B cell (primary cell): ENCODE measurements at regions not wholly inside any gene's neighbourhood (a gene's known extent, or its start where the extent isn't known, plus 50 kb on each side); places are given as distances from the start of the nearest gene placed in this dataset.

Experiments
- ATAC-seq: fragments of 200-7000 bp; cut with Tn5 transposase; one replicate; pipeline ENCODE4 v1.10.0; 2021; ENCODE audit warnings: low read depth, mild to moderate bottlenecking, moderate number of reproducible peaks, moderate library complexity
- CTCF ChIA-PET: fragments of 350-600 bp; sonication (Branson Sonifier 250); formaldehyde crosslinking; loops from one replicate; lab custom pipeline; 2021; ENCODE audit warnings: antibody characterized with exemption, inconsistent platforms; lab: Charles Lee
- POLR2A ChIA-PET: fragments of 350-600 bp; sonication (Branson Sonifier 250); formaldehyde crosslinking; loops from one replicate; lab custom pipeline; 2021; ENCODE audit warnings: antibody characterized with exemption; lab: Charles Lee
- DNase-seq: peaks from one replicate; pipeline ENCODE4 v3.0.0; 2013
- H2AFZ ChIP-seq: 2 replicates; pipeline ENCODE4 v1.6.1; 2012; ENCODE audit warnings: mild to moderate bottlenecking, low read depth, low read length; ENCODE audit not compliant: insufficient read depth, poor library complexity, severe bottlenecking
- H3K27ac ChIP-seq, 2 donors: 1 replicate in 1 of 2; 2 replicates in 1 of 2; pipeline ENCODE4 v1.5.1; 2012 to 2013; ENCODE audit warnings: low read length in 2 of 2, mild to moderate bottlenecking in 2 of 2, moderate library complexity in 1 of 2
- H3K27me3 ChIP-seq, 4 experiments: fragments of 200-600 bp in 1 of 4; sonication (generic) in 1 of 4; replicated peaks in 1 of 4; 1 replicate in 2 of 4; 2 replicates in 2 of 4; pipeline versions ENCODE4 v1.6.1 to v1.7.0; 2013 to 2016; ENCODE audit warnings: low read length in 3 of 4, mild to moderate bottlenecking in 2 of 4, mixed read lengths in 1 of 4, moderate library complexity in 1 of 4; ENCODE audit not compliant: insufficient read depth in 4 of 4, control insufficient read depth in 3 of 4; ENCODE audit errors: control extremely low read depth in 1 of 4
- H3K36me3 ChIP-seq, 2 experiments: replicated peaks in 1 of 2; 1 replicate in 1 of 2; 2 replicates in 1 of 2; pipeline versions ENCODE4 v1.6.1 to v1.7.1; 2013; ENCODE audit warnings: low read length in 1 of 2; ENCODE audit not compliant: insufficient read depth in 2 of 2, control insufficient read depth in 1 of 2; ENCODE audit errors: control extremely low read depth in 1 of 2, extremely low read depth in 1 of 2
- H3K4me1 ChIP-seq, 2 donors: fragments of 200-600 bp in 1 of 2; sonication (generic) in 1 of 2; 1 replicate in 1 of 2; 2 replicates in 1 of 2; pipeline versions ENCODE4 v1.5.1 to v1.6.1; 2013 to 2017; ENCODE audit warnings: low read length in 2 of 2; ENCODE audit not compliant: control insufficient read depth in 2 of 2, insufficient read depth in 2 of 2
- H3K4me2 ChIP-seq: replicated peaks from 2 replicates; pipeline ENCODE3; 2012; ENCODE audit warnings: mild to moderate bottlenecking, low read depth, low read length; ENCODE audit not compliant: poor library complexity, severe bottlenecking
- H3K4me3 ChIP-seq, 5 experiments: fragments of 200-600 bp in 1 of 5; sonication (generic) in 1 of 5; 1 replicate in 3 of 5; 2 replicates in 2 of 5; pipeline versions ENCODE4 v1.5.1 to v1.7.0; 2011 to 2016; ENCODE audit warnings: low read length in 4 of 5, mild to moderate bottlenecking in 4 of 5, low read depth in 2 of 5, control low read depth in 1 of 5, moderate library complexity in 1 of 5; ENCODE audit not compliant: insufficient read depth in 1 of 5; ENCODE audit errors: control extremely low read depth in 1 of 5, extremely low read depth in 1 of 5
- H3K79me2 ChIP-seq: fragments of 200-600 bp; sonication (generic); one replicate; pipeline ENCODE4 v1.6.0; 2016; ENCODE audit warnings: low read length; ENCODE audit not compliant: control insufficient read depth, insufficient read depth
- H3K9ac ChIP-seq: fragments of 200-600 bp; sonication (generic); 2 replicates; pipeline ENCODE4 v1.6.1; 2017; ENCODE audit warnings: mild to moderate bottlenecking, low read length, moderate library complexity
- H3K9me3 ChIP-seq, 3 donors: one replicate each; pipeline versions ENCODE4 v1.6.1 to v1.7.1; 2013; ENCODE audit warnings: low read length in 2 of 3; ENCODE audit not compliant: control insufficient read depth in 2 of 3, insufficient read depth in 1 of 3; ENCODE audit errors: control extremely low read depth in 1 of 3
- H4K20me1 ChIP-seq: 2 replicates; pipeline ENCODE4 v1.6.0; 2012; ENCODE audit warnings: mild to moderate bottlenecking, low read length; ENCODE audit not compliant: insufficient read depth, control insufficient read depth, poor library complexity, severe bottlenecking
- H3K27ac Mint-ChIP-seq: one replicate; pipeline ENCODE4 v1.8.0; 2021; ENCODE audit warnings: mixed read lengths
- H3K27me3 Mint-ChIP-seq: one replicate; pipeline ENCODE4 v1.8.0; 2021; ENCODE audit warnings: mixed read lengths
- H3K4me1 Mint-ChIP-seq: one replicate; pipeline ENCODE4 v1.8.0; 2021; ENCODE audit warnings: mixed read lengths
- H3K4me3 Mint-ChIP-seq: one replicate; pipeline ENCODE4 v1.8.0; 2021; ENCODE audit warnings: mixed read lengths
- H3K9me3 Mint-ChIP-seq: one replicate; pipeline ENCODE4 v1.8.0; 2022; ENCODE audit warnings: mixed read lengths; ENCODE audit not compliant: insufficient read depth
- CTCF ChIP-seq: fragments of 200-600 bp; IDR thresholded peaks from one replicate; pipeline ENCODE4 v1.8.0; 2022; ENCODE audit warnings: antibody characterized with exemption, mild to moderate bottlenecking
- EZH2 ChIP-seq: IDR thresholded peaks from 2 replicates; pipeline ENCODE4 v1.6.1; 2012; ENCODE audit warnings: borderline replicate concordance, low read depth, mild to moderate bottlenecking, moderate library complexity, low read length; ENCODE audit not compliant: insufficient read depth, poor library complexity, severe bottlenecking
- WGBS: methylation state at CpG from one replicate; pipeline ENCODE4 v1.1.5; 2013; ENCODE audit warnings: missing lambda C conversion rate; ENCODE audit not compliant: insufficient coverage; 5-methylcytosine and 5-hydroxymethylcytosine counted together
- intact Hi-C: fragments of 100-400 bp; cut with micrococcal nuclease; formaldehyde crosslinking; loops from one replicate; pipeline ENCODE4 v1.10.0; 2022

DNA sequence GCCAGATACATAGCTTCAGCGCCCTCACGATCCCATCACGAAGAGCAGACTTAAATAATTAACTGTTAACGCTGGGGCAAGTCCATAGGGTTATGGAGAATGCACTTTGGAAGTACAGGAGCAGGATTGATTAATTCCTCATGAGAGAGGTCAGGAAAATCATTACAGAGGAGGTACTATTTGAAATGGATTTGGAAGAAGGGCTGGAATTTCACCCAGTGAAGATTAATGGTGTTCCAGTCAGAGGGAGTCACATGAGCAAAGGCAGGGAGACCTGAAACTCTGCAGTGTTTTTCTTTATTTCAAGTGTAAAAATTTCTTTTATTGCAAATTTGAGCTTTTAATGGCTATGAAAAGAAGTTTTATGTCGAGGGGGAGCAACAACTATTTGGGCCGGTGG, 329.8 kb upstream of the GRM7 start:
- H3K9me3 ChIP-seq, result no peaks in the 10 kb centered on the region
- ChIA-PET POLR2A (no interaction called here), CTCF (no interaction called here)
- H3K27me3 ChIP-seq, result no peaks in the 10 kb centered on the region
- no peaks in the 10 kb centered on the region for H3K27me3 Mint-ChIP-seq
- H3K27ac Mint-ChIP-seq, result no peak overlapping the region
- H3K4me3 ChIP-seq, result no peak overlapping the region
- H4K20me1 ChIP-seq, result no peaks in the 10 kb centered on the region
- no peak for ATAC-seq
- H2AFZ ChIP-seq, result no peak overlapping the region
- no peak overlapping the region for H3K4me2 ChIP-seq
- DNase-seq, result no peak
- TF ChIP-seq EZH2, result no peak
- no peaks in the 10 kb centered on the region for H3K9me3 Mint-ChIP-seq
- intact Hi-C loops, result no loop called here
- no peak overlapping the region for H3K27ac ChIP-seq
- no peaks in the 10 kb centered on the region for H3K4me1 Mint-ChIP-seq
- 93% methylated on average over 4 of the region's 6 CpGs for WGBS
- H3K4me1 ChIP-seq, result no peaks in the 10 kb centered on the region
- no peak overlapping the region for H3K9ac ChIP-seq
- H3K79me2 ChIP-seq, result no peaks in the 10 kb centered on the region
- no peak overlapping the region for H3K4me3 Mint-ChIP-seq
- no peaks in the 10 kb centered on the region for H3K36me3 ChIP-seq

DNA sequence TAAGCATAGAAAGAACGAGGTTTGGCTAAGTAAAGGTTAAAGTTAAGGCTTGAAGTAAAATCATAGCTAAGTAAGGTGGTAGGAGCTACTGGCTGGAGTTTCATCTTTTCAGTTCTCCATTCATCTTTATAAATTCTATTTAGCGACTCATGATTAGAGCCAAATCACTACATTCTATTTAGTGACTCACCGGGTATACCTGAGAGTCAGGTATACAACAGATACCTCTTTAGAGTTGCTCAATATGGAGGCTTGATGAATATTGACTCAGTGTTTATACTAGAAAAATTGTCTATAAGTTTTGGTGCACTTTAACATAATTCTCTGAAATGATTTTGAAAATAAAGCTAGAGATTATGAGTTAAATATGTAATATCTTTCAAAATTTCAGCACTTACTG, 328.8 kb upstream of the GRM7 start:
- H3K27ac Mint-ChIP-seq, result no peak overlapping the region
- Histone ChIP-seq H3K27me3 (no peaks in the 10 kb centered on the region), H3K4me2 (no peak overlapping the region), H3K9ac (no peak overlapping the region), H3K4me3 (no peak overlapping the region), H4K20me1 (no peaks in the 10 kb centered on the region), H3K9me3 (no peaks in the 10 kb centered on the region), H3K36me3 (no peaks in the 10 kb centered on the region), H3K27ac (no peak overlapping the region), H3K4me1 (no peaks in the 10 kb centered on the region), H3K79me2 (no peaks in the 10 kb centered on the region), H2AFZ (no peak overlapping the region)
- ChIA-PET POLR2A (no interaction called here), CTCF (no interaction called here)
- no peaks in the 10 kb centered on the region for H3K4me1 Mint-ChIP-seq
- no peak for DNase-seq
- H3K4me3 Mint-ChIP-seq, result no peak overlapping the region
- H3K27me3 Mint-ChIP-seq, result no peaks in the 10 kb centered on the region
- intact Hi-C loops, result no loop called here
- no peak for ATAC-seq
- H3K9me3 Mint-ChIP-seq, result peaks cover 2% of the 10 kb centered on the region
- WGBS, result no CpG with 5 or more reads among the region's 3 CpGs
- TF ChIP-seq EZH2 (no peak), CTCF (no peak)
